WTC11 (cell line): ENCODE measurements at regions not wholly inside any gene's neighbourhood (a gene's known extent, or its start where the extent isn't known, plus 50 kb on each side); places are given as distances from the start of the nearest gene placed in this dataset.

ENCODE experiments used
- ETV6 ChIP-seq: sonication (generic); formaldehyde crosslinking; IDR thresholded peaks from 2 replicates; pipeline ENCODE4 v1.8.1; 2022; ENCODE audit warnings: mild to moderate bottlenecking, missing genetic modification reagents
- KAT7 ChIP-seq: sonication (generic); formaldehyde crosslinking; IDR thresholded peaks from 2 replicates; pipeline ENCODE4 v1.8.1; 2023; ENCODE audit warnings: missing genetic modification reagents, mild to moderate bottlenecking, borderline replicate concordance
- NFATC4 ChIP-seq: fragments of 250-450 bp; sonication (Bioruptor Pico); IDR thresholded peaks from 2 replicates; pipeline ENCODE4 v1.9.0; 2021; ENCODE audit warnings: mild to moderate bottlenecking
- NR2C2 ChIP-seq: sonication (generic); formaldehyde crosslinking; IDR thresholded peaks from 2 replicates; pipeline ENCODE4 v1.8.0; 2022; ENCODE audit warnings: mild to moderate bottlenecking, missing genetic modification reagents
- RELA ChIP-seq: sonication (generic); formaldehyde crosslinking; IDR thresholded peaks from 2 replicates; pipeline ENCODE4 v1.8.1; 2022; ENCODE audit warnings: missing genetic modification reagents, mild to moderate bottlenecking, borderline replicate concordance
- SP1 ChIP-seq: sonication (generic); formaldehyde crosslinking; conservative IDR thresholded peaks from 2 replicates; pipeline ENCODE4 v1.8.1; 2022; ENCODE audit warnings: missing genetic modification reagents
- ZNF396 ChIP-seq: fragments of 250-450 bp; sonication (Bioruptor Pico); IDR thresholded peaks from 2 replicates; pipeline ENCODE4 v1.8.0; 2021; ENCODE audit warnings: mild to moderate bottlenecking, moderate library complexity, borderline replicate concordance
- ZNF423 ChIP-seq: fragments of 250-450 bp; sonication (Bioruptor Pico); IDR thresholded peaks from 2 replicates; pipeline ENCODE4 v2.1.2; 2022; ENCODE audit warnings: mild to moderate bottlenecking, moderate library complexity
- TF ChIP-seq, protein P1 (sequence below): sonication (generic); formaldehyde crosslinking; conservative IDR thresholded peaks from 2 replicates; pipeline ENCODE4 v1.8.1; 2022; ENCODE audit warnings: mild to moderate bottlenecking, missing genetic modification reagents
- TF ChIP-seq, protein P2 (sequence below): fragments of 200-600 bp; IDR thresholded peaks from 2 replicates; pipeline ENCODE4 v1.8.0; 2022; ENCODE audit warnings: antibody characterized with exemption
- TF ChIP-seq, protein P3 (sequence below): sonication (generic); formaldehyde crosslinking; IDR thresholded peaks from 2 replicates; pipeline ENCODE4 v1.8.1; 2023; ENCODE audit warnings: mild to moderate bottlenecking, missing genetic modification reagents

DNA sequence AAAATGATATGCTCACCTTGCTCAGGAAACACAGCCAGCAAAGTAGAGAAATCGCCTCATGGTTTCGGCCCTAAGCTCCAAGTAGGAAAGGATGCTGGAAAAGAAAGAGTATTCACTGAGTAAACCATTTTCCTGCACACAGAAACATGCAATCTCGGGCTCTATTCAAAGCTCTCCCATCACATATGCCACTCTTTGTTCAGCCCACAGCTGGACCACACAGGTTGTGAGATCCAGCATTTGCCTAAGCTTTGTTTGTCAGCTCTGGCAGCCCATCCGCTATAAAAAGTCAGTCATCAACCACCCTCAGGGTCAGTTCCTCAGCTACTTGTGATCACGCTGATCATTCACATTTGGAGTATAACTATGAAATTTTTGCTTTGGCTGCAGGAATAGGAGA is 96.5 kb upstream of the SMARCA2 start:
- TF ChIP-seq, protein P1, sequence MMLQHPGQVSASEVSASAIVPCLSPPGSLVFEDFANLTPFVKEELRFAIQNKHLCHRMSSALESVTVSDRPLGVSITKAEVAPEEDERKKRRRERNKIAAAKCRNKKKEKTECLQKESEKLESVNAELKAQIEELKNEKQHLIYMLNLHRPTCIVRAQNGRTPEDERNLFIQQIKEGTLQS = no peak
- no peak for TF ChIP-seq RELA
- TF ChIP-seq, protein P2, sequence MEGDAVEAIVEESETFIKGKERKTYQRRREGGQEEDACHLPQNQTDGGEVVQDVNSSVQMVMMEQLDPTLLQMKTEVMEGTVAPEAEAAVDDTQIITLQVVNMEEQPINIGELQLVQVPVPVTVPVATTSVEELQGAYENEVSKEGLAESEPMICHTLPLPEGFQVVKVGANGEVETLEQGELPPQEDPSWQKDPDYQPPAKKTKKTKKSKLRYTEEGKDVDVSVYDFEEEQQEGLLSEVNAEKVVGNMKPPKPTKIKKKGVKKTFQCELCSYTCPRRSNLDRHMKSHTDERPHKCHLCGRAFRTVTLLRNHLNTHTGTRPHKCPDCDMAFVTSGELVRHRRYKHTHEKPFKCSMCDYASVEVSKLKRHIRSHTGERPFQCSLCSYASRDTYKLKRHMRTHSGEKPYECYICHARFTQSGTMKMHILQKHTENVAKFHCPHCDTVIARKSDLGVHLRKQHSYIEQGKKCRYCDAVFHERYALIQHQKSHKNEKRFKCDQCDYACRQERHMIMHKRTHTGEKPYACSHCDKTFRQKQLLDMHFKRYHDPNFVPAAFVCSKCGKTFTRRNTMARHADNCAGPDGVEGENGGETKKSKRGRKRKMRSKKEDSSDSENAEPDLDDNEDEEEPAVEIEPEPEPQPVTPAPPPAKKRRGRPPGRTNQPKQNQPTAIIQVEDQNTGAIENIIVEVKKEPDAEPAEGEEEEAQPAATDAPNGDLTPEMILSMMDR = no peak
- TF ChIP-seq, protein P3, sequence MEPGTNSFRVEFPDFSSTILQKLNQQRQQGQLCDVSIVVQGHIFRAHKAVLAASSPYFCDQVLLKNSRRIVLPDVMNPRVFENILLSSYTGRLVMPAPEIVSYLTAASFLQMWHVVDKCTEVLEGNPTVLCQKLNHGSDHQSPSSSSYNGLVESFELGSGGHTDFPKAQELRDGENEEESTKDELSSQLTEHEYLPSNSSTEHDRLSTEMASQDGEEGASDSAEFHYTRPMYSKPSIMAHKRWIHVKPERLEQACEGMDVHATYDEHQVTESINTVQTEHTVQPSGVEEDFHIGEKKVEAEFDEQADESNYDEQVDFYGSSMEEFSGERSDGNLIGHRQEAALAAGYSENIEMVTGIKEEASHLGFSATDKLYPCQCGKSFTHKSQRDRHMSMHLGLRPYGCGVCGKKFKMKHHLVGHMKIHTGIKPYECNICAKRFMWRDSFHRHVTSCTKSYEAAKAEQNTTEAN (CRISPR knock-in tag) = no peak
- no peak for TF ChIP-seq NR2C2 (CRISPR knock-in tag)
- no peak for TF ChIP-seq ZNF396 (CRISPR knock-in tag)
- TF ChIP-seq ZNF423 = no peak
- TF ChIP-seq KAT7 = no peak
- TF ChIP-seq ETV6 (CRISPR knock-in tag) = no peak
- no peak for TF ChIP-seq SP1 (CRISPR knock-in tag)
- no peak for TF ChIP-seq NFATC4
